ENCODE measurements at regions not wholly inside any gene's neighbourhood (a gene's known extent, or its start where the extent isn't known, plus 50 kb on each side); places are given as distances from the start of the nearest gene placed in this dataset.

GRCh38 chr1:209116705-209117104 is 466.8 kb upstream of the CAMK1G start:
- H3K27ac Mint-ChIP-seq: no peak overlapping the region
- Histone ChIP-seq H3K4me2 (no peak overlapping the region), H3K27ac (ENCODE audit: low read depth) (no peak overlapping the region), H3K4me1 (ENCODE audit: insufficient read depth) (peaks cover 8% of the 10 kb centered on the region; the same call in 1 of the 2 replicates), H3K9me2 (ENCODE audit: insufficient read depth) (no peaks in the 10 kb centered on the region; the same call in 1 of the 2 replicates), H3F3A (replicated peaks; ENCODE audit: low read depth) (no peaks in the 10 kb centered on the region), H3K79me2 (replicated peaks; ENCODE audit: insufficient read depth) (no peaks in the 10 kb centered on the region), H4K20me1 (replicated peaks; ENCODE audit: insufficient read depth) (no peaks in the 10 kb centered on the region), H3K36me3 (ENCODE audit: insufficient read depth) (no peaks in the 10 kb centered on the region), H2AFZ (no peak overlapping the region), H3K4me3 (no peak overlapping the region), H3K27me3 (ENCODE audit: insufficient read depth) (no peaks in the 10 kb centered on the region)
- DNase-seq (ENCODE audit: low spot score): no peak
- H3K4me1 Mint-ChIP-seq: peaks cover 11% of the 10 kb centered on the region
- ATAC-seq: no peak
- H3K36me3 Mint-ChIP-seq (ENCODE audit: low read depth): no peaks in the 10 kb centered on the region; the same call in 2 of the 3 replicates
- TF ChIP-seq CTCF (conservative IDR thresholded peaks at IDR 0.05; ENCODE audit: low read depth in 2 of 2): no peak
- TF ChIP-seq STAT1 (IDR thresholded peaks at IDR 0.05; ENCODE audit: unreplicated experiment): no peak
- TF ChIP-seq ZNF114 (CRISPR knock-in tag; IDR thresholded peaks at IDR 0.05): no peak
- TF ChIP-seq NANOG (IDR thresholded peaks at IDR 0.05; ENCODE audit: borderline replicate concordance): no peak
- TF ChIP-seq POLR2AphosphoS5 (IDR thresholded peaks at IDR 0.05; ENCODE audit: low read depth): no peak
- no peak for TF ChIP-seq REST (IDR thresholded peaks at IDR 0.05; ENCODE audit: unreplicated experiment)
- TF ChIP-seq ETS1 (IDR thresholded peaks at IDR 0.05): no peak
- TF ChIP-seq EZH2 (IDR thresholded peaks at IDR 0.05; ENCODE audit: low read depth, unreplicated experiment): no peak
- TF ChIP-seq CREB1 (CRISPR knock-in tag; IDR thresholded peaks at IDR 0.05; ENCODE audit: low read depth): no peak
- TF ChIP-seq EZH2phosphoT487 (IDR thresholded peaks at IDR 0.05; ENCODE audit: unreplicated experiment): no peak
- no peak for TF ChIP-seq ZNF331 (CRISPR knock-in tag; IDR thresholded peaks at IDR 0.05; ENCODE audit: low read depth)
- TF ChIP-seq, protein P1, sequence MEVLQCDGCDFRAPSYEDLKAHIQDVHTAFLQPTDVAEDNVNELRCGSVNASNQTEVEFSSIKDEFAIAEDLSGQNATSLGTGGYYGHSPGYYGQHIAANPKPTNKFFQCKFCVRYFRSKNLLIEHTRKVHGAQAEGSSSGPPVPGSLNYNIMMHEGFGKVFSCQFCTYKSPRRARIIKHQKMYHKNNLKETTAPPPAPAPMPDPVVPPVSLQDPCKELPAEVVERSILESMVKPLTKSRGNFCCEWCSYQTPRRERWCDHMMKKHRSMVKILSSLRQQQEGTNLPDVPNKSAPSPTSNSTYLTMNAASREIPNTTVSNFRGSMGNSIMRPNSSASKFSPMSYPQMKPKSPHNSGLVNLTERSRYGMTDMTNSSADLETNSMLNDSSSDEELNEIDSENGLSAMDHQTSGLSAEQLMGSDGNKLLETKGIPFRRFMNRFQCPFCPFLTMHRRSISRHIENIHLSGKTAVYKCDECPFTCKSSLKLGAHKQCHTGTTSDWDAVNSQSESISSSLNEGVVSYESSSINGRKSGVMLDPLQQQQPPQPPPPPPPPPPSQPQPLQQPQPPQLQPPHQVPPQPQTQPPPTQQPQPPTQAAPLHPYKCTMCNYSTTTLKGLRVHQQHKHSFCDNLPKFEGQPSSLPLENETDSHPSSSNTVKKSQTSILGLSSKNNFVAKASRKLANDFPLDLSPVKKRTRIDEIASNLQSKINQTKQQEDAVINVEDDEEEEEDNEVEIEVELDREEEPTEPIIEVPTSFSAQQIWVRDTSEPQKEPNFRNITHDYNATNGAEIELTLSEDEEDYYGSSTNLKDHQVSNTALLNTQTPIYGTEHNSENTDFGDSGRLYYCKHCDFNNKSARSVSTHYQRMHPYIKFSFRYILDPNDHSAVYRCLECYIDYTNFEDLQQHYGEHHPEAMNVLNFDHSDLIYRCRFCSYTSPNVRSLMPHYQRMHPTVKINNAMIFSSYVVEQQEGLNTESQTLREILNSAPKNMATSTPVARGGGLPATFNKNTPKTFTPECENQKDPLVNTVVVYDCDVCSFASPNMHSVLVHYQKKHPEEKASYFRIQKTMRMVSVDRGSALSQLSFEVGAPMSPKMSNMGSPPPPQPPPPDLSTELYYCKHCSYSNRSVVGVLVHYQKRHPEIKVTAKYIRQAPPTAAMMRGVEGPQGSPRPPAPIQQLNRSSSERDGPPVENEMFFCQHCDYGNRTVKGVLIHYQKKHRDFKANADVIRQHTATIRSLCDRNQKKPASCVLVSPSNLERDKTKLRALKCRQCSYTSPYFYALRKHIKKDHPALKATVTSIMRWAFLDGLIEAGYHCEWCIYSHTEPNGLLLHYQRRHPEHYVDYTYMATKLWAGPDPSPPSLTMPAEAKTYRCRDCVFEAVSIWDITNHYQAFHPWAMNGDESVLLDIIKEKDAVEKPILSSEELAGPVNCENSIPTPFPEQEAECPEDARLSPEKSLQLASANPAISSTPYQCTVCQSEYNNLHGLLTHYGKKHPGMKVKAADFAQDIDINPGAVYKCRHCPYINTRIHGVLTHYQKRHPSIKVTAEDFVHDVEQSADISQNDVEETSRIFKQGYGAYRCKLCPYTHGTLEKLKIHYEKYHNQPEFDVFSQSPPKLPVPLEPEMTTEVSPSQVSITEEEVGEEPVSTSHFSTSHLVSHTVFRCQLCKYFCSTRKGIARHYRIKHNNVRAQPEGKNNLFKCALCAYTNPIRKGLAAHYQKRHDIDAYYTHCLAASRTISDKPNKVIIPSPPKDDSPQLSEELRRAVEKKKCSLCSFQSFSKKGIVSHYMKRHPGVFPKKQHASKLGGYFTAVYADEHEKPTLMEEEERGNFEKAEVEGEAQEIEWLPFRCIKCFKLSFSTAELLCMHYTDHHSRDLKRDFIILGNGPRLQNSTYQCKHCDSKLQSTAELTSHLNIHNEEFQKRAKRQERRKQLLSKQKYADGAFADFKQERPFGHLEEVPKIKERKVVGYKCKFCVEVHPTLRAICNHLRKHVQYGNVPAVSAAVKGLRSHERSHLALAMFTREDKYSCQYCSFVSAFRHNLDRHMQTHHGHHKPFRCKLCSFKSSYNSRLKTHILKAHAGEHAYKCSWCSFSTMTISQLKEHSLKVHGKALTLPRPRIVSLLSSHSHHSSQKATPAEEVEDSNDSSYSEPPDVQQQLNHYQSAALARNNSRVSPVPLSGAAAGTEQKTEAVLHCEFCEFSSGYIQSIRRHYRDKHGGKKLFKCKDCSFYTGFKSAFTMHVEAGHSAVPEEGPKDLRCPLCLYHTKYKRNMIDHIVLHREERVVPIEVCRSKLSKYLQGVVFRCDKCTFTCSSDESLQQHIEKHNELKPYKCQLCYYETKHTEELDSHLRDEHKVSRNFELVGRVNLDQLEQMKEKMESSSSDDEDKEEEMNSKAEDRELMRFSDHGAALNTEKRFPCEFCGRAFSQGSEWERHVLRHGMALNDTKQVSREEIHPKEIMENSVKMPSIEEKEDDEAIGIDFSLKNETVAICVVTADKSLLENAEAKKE (CRISPR knock-in tag; IDR thresholded peaks at IDR 0.05): no peak
- TF ChIP-seq JUNB (IDR thresholded peaks at IDR 0.05; ENCODE audit: unreplicated experiment): no peak
- H3K27me3 Mint-ChIP-seq (ENCODE audit: insufficient read depth, low read depth, poor library complexity): peaks cover 4% of the 10 kb centered on the region
- H3K9me3 Mint-ChIP-seq: no peaks in the 10 kb centered on the region
- H3K4me3 Mint-ChIP-seq: no peak overlapping the region

Measured in GM23338 (cell line).